Astrocyte (in vitro differentiated cells and primary cell): ENCODE measurements at regions not wholly inside any gene's neighbourhood (a gene's known extent, or its start where the extent isn't known, plus 50 kb on each side); places are given as distances from the start of the nearest gene placed in this dataset.

Experiments used
- CTCF ChIP-seq: IDR thresholded peaks from 2 replicates; pipeline ENCODE4 v1.5.1; 2011; ENCODE audit warnings: low read depth, mild to moderate bottlenecking, inconsistent platforms, low read length, moderate library complexity; ENCODE audit not compliant: insufficient read depth
- EZH2 ChIP-seq: IDR thresholded peaks from 2 replicates; pipeline ENCODE4 v1.6.1; 2012; ENCODE audit warnings: mild to moderate bottlenecking, low read length, inconsistent platforms; ENCODE audit not compliant: insufficient read depth

- TF ChIP-seq EZH2 (no peak), CTCF (no peak)
These were observed 79.5 kb downstream of the PCDH18 start for GRCh38 chr4:137452799-137453198.
